Neural cell (in vitro differentiated cells): ENCODE measurements at regions not wholly inside any gene's neighbourhood (a gene's known extent, or its start where the extent isn't known, plus 50 kb on each side); places are given as distances from the start of the nearest gene placed in this dataset.
A peak's percentile ranks its signal among the peaks of the same experiment; 100 is the strongest.

Experiments used
- CTCF ChIP-seq: fragments of 450-650 bp; IDR thresholded peaks from 2 replicates; pipeline ENCODE4 v1.5.1; 2014; ENCODE audit warnings: antibody characterized with exemption, mild to moderate bottlenecking, moderate library complexity; ENCODE audit not compliant: poor library complexity, severe bottlenecking
- EZH2 ChIP-seq: fragments of 200-600, 300-800 bp; shearing (Covaris generic), sonication (generic); IDR thresholded peaks from 2 replicates; pipeline ENCODE4 v1.6.1; 2014; ENCODE audit warnings: antibody characterized with exemption, low read length, borderline replicate concordance, mild to moderate bottlenecking; ENCODE audit not compliant: insufficient read depth, poor library complexity, severe bottlenecking
- MXI1 ChIP-seq: fragments of 450-650 bp; conservative IDR thresholded peaks from 2 replicates; pipeline ENCODE4 v1.6.1; 2014; ENCODE audit warnings: antibody characterized with exemption, mild to moderate bottlenecking; ENCODE audit not compliant: poor library complexity, severe bottlenecking
- POLR2AphosphoS5 ChIP-seq: IDR thresholded peaks from 2 replicates; pipeline ENCODE4 v1.6.1; 2012
- RAD21 ChIP-seq: fragments of 450-650 bp; conservative IDR thresholded peaks from 2 replicates; pipeline ENCODE4 v1.6.1; 2014; ENCODE audit warnings: antibody characterized with exemption, mild to moderate bottlenecking, moderate library complexity
- REST ChIP-seq: IDR thresholded peaks from 2 replicates; pipeline ENCODE4 v1.6.1; 2012; ENCODE audit warnings: borderline replicate concordance
- SMC3 ChIP-seq: fragments of 450-650 bp; conservative IDR thresholded peaks from 2 replicates; pipeline ENCODE4 v1.6.1; 2014; ENCODE audit warnings: antibody characterized with exemption, mild to moderate bottlenecking, moderate library complexity; ENCODE audit not compliant: poor library complexity
- TAF1 ChIP-seq: IDR thresholded peaks from 2 replicates; pipeline ENCODE4 v1.6.1; 2012; ENCODE audit warnings: low read depth

- TF ChIP-seq CTCF (peak; percentile 59), RAD21 (peak; percentile 49), TAF1 (no peak), POLR2AphosphoS5 (peak; percentile 75), MXI1 (peak; percentile 66), EZH2 (no peak), SMC3 (no peak), REST (peak; percentile 99)
Measured at GRCh38 chr6:134446218-134446848, 128.4 kb upstream of the SGK1 start.
